GM03348 (cell line): ENCODE measurements at regions not wholly inside any gene's neighbourhood (a gene's known extent, or its start where the extent isn't known, plus 50 kb on each side); places are given as distances from the start of the nearest gene placed in this dataset.
"Not testable (repeated sequence)": the region's sequence is repeated elsewhere in the genome, so short reads cannot be mapped to it uniquely, and the experiment has no call there.

Experiments used
- DNase-seq: peaks from one replicate; pipeline ENCODE4 v3.0.0; 2012; ENCODE audit warnings: low spot score

DNA sequence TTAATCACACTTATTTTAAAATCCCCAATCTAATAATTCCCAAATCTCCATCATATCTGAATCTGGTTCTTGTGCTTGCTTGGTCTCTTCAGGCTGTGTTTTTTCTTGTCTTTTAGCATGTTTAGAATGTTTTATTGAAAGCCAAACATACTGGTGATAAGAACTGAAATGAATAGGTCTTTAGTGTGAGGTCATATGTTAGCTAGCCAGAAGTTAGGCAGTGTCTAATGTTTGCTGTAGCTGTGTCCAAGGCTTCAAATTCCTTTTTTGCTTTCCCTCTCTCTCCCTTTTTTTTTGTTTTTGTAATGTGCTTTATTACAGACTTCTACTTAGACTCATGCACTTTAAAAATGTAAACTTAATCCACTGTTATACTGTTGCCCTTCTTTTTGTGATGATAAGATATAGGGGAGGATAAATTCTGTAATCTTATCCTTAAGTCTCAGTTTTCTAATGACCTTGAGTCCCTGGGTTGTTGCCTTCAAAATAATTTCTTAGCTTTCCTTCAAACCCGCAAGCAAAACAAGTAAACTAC is 725.1 kb downstream of the BRINP3 start:
- DNase-seq = no peak

DNA sequence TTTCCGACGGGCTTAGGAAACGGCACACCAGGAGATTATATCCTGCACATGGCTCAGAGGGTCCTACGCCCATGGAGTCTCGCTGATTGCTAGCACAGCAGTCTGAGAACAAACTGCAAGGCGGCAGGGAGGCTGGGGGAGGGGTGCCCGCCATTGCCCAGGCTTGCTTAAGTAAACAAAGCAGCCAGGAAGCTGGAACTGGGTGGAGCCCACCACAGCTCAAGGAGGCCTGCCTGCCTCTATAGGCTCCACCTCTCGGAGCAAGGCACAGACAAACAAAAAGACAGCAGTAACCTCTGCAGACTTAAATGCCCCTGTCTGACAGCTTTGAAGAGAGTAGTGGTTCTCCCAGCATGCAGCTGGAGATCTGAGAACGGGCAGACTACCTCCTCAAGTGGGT is 722.6 kb downstream of the BRINP3 start:
- DNase-seq = not testable (repeated sequence)

DNA sequence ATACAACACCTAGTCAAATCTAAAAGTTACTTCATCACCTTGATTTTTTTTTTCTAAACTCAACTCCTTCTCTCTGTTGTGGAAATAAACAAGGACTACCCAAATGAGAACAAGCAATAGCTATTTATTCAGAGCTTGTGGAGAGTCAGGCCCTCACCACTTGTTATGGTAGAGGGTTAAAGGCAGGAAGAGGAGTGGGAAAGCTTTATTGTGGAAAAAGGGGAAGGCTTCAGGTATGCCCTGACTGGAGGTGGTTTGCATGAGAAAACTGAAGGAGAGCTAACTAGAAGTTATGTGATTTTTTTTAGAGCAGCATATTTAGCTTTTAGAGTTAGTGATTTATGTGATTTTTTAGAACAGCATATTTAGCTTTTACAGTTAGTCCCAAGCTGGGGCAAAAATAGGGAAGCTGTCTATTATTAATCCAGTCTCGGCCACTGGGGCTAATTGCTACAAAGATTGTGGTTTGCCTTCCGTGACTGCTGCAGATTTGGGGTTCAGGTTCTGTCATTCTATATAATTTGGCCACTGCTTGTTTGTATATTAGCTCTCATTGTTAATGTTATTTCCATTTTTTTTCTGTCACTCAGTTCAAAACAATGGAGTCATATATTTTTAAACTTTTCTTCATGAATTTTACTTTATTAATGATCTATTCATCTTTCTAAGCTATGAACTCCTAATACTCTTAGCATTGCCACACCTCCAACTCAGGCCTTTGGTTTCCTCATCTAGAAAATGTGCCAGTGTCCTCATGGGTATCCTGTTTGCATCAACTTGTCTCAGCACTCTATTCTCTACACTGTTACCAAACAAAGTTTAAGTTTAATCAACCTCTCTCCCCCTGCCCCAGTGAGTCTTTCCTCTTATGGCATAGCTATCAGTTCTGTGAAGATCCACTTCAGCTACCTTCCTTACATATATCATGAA is 713.0 kb downstream of the BRINP3 start:
- DNase-seq = no peak

DNA sequence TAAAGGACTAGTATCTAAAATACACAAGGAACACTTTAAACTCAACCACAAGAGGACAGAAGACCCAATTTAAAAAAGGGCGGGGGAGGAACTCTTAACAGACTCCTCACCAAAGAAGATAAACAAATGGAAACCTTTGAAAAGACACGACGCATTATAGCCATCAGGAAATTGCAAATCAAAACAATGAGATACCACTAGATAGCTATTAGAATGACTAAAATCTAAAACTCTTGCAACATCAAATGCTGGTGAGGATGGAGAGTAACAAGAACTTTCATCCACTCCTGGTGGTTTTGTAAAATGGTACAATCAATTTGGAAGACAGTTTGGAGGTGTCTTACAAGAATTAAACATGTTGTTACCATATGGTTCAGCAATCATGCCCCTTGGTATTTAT is 708.2 kb downstream of the BRINP3 start:
- DNase-seq = no peak

DNA sequence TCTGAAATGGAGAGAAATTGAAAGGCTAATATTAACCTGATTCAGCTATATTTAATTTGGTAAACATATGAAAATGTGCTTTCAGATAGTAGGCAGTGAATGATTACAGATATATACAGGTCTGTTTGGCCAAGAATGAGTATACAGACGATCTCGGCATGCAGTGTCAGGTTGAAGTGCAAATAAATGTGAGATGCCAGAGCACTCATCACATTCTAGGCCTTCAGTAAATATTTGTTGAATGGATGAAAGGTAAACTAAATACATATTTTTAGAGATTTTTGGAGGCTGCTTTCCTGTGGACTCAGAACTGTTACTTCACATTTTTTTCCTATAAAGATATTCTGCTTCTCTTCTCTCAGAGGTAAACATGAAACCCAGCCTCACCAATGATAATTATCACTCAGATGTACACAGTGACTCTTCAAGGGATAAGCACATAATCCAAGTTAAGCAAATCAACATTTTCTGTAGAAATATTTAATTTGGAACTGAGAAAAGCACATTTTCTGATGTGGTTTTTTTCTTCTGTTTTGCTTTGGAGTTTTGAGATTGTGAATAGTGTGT is 702.9 kb downstream of the BRINP3 start:
- DNase-seq = no peak

DNA sequence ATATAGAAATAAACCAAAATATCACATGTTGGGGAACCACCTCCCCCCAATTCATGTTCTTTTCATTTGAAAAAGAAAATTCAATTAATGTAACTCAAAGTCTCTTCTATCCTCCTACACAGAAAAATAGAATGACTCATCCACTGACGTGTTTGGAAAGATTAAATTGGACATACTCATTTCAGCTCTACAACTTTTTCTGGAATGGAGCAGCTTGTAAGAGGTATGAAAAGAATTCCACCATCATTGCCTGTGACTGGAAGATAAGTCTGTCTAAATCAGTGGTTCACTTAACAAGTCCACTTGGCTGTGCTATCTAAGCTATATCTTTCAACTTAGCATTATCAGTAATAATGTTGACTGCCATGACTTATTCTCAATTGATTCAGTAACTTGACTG is 702.3 kb downstream of the BRINP3 start:
- no peak for DNase-seq

DNA sequence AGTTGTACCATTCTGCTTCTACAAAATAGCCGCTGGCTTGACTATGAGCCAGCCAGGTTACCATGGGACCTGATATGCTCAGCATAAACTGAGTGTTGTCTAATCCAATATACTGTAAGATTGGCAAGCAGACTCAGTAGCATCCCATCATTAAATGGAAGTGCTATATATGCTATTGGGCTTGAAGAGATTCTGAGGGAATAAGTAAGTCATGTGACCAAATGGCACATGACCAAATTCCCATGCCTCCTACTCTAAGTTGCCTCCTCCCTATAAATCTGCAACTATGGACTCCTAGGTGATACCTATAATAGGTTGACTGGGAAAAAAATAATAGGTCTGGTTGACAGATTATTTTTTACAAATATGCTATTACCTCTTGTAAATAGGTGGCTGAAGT is 698.6 kb downstream of the BRINP3 start:
- DNase-seq = no peak

DNA sequence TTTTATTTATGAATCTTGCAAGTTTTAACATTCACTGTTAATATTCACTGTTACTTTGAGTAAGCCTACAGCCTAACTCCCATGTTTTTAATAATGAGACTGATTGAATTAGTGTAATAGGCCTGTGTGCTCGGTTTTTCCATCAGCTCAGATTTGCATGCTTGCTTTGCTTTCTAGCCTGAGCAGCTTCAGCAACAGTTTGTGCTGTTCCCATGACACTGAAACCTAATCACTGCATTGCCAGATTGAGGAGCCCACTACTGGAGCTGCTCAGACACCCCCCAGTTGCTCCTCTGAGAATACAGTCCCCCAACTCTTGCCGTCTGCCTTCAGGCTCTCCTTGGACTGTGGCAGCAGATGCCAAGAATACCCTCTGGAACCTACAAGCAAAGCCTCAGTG is 695.4 kb downstream of the BRINP3 start:
- DNase-seq = no peak

DNA sequence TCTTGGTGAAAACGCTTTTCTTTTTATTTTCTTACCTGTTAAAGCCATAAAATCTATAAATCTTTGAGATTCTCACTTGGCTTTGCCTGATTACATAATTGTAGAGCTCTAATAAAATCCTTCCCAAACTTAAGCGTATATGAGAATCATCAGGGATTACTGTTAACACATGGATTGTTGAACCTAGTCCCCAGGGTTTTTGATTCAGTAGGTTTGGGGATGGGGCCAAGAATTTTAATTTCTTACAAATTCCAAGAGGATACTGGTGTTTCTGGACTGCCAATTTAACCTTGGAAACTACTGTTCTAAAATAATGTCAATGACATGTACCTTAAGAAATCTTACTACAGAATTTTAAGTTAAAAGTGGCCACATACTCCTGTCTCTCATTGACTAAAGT is 694.2 kb downstream of the BRINP3 start:
- no peak for DNase-seq

DNA sequence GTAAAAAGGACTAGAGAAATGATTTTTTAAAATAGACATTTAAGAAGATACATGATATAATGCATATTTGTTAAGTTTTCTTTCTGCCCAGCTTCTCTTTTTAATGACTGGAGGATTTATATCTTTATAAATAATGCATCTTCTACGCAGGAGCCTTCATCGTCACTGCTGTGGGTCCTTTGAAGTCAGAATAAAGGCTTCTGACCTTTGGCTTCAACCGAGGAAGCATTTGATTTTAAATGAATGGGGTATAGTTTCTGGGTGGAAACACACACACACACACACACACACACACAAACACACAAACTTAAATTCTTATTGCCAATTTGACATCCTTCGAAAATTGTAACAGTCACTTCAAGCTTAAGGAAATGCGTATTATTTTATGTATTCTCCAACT is 690.9 kb downstream of the BRINP3 start:
- no peak for DNase-seq

DNA sequence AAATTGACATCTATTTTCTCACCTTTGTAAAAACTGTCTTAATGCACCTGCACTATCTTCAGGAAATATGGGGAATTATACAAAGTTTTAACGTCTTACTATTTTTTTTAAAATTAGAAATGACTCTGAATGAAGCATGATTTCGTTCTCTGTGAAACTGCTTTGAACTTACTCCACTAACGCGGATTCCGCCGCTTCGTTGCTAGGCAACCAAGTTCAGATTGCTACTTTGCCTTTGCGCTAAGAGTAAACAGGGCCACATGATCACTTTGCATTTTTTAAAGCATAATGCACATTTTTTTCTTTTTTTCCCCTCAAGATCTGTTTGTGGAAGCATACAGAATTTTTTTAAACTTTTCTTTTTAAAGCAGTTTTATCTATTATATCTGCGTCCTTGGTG is 690.5 kb downstream of the BRINP3 start:
- DNase-seq = no peak

DNA sequence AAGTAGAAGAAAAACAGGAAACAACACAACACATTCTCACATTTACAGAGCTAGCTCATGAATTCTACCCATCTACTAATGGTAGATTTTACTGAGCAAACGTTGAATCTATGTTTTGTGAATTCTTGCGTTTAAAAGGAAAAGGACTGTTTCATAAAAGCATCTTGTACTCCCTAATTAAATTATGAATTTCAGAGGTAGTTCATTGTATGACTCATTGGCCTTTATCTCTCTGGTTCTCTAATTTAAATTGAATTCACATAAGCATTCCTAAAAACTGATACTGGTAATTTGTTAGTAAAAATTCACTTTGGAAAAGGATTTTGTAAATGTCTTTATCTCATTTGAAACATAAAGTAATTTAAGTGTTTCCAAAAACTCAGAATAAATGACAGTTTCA is 687.3 kb downstream of the BRINP3 start:
- no peak for DNase-seq

DNA sequence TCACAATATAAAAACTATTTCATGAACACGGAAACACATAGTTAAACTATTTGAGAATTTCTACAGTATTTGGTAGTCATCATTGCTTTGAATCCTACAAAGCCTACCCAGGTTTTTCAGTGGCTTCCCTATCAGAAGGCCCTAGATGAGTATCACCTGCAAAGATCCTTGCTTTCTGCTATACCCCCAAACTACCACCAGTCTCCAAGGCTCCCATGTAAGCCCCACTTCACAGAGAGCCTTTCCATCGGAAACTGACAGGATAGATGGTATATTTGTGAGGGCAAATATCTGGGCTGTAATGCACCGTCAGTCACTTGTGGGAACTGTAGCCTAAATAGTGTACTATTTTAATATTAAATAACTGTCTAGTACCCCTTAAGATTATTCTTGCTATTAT is 674.3 kb downstream of the BRINP3 start:
- DNase-seq = no peak

DNA sequence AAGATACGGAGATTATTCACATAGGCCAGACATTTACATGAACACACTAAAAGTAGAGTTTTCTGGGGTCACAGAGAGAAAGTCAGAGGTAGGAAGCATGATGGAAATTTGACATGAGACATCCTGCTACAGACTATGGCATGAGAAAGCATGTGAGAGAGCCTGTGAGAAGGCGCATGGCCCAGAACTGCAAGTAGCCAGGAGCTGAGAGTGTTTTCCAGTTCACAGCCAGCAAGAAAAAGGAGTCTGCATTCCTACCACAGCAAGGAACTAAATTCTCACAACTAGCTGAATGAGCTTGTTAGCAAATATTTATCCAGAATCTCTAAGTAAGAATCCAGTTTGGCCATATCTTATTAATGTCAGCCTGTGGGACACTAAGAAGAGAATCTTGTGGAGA is 673.3 kb downstream of the BRINP3 start:
- DNase-seq = no peak

DNA sequence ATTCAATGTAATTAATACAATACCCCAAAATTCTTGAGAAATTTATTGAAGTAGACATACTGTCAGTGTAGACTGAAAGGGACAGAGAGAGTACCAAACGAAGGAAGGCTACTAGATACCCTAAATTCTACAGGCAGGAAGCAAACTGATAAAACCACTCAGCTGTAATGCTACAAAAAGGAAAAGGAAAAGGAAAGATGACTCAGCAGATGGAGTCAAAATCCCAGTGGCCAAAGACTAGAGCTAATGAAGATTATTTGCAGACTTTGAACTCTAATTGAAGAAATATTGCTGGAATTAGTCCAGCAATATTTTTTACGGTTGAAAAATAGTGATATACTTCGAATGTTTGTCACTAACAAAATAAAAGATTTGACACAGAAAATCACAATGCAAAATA is 671.9 kb downstream of the BRINP3 start:
- DNase-seq = no peak

DNA sequence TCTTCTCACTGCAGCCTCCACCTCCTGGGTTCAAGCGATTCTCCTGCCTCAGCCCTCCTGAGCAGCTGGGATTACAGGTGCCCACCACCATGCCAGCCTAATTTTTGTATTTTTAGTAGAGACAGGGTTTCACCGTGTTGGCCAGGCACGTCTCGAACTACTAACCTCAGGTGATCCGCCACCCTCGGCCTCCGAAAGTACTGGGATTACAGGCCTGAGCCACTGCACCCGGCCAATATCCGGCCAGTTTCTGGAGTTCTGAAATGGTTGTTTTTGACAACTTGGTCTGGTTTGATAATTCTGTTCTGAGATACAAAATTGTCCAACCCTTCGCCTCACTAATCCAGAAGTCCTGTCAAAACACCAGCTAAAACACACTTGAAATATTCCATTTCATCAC is 667.0 kb downstream of the BRINP3 start:
- not testable (repeated sequence) for DNase-seq

DNA sequence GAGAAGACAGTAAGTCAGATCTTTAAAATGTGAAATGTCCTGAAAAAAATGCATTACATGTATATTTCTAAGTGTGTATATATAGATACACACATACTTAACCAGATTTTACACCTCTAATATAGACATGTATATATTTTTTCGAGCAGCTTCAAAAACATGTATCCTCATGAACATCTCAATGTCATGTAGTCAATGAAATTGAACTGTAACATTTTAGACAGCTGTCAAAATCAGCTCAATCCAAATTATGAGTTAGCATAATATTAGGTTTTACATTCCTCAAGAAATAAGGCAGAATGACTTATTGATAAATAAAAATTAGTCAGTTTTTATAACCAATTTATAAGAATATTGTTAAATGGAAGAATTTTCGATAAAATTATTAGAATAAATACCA is 665.7 kb downstream of the BRINP3 start:
- DNase-seq = no peak

DNA sequence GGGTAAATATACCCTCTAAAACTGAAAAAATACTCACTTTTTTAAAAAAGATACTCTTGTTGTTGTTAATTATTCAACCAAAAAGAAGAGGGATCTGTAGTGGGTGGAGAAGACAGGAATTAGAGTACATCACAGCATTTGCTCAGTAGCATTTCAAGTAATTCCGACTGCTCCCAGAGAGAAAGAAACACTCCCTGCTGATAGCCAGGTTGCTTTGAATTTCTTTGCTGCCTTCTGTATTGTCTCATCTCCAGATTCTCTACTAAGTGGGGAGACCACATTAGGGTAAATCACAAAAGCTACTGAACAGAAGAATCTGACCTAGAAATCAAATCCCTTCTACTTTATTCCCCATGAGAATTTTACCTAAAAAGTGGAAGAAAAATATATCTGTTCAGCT is 661.1 kb downstream of the BRINP3 start:
- DNase-seq = no peak

DNA sequence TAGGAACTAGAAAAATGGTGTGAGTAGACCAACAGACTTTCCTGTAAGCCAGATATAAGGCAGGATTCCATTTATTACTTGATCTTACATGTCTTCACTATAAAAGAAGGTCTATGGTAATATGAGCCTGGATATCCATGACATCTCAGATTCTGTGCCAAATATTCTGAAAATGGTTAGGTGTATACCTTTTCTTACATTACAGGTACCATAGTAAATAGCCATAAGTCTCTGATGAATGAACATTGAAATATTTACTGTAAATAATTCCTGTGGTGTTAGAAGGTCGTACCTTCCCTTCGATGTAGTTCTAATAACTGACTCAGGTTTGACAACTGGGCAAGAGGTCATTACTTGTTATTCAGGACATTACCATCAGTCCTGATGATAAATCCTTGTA is 657.9 kb downstream of the BRINP3 start:
- no peak for DNase-seq

DNA sequence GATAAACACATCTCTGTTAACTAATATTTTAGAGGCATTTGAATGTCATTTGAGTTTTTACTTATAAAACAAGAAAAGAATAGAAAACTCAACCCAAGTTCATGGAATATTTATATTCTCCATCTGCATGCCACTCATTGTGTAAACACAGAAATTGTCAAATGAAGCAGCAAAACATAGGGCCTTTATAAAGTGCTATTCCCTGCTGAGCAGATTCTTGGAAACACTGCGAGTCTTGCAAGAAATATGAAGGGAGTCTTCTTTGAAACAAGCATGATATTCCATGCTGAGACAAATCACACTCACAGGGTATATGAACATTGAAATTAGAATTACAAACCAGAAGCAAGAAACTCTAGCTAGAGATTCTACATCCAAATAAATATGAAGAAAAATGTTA is 655.8 kb downstream of the BRINP3 start:
- DNase-seq = no peak

DNA sequence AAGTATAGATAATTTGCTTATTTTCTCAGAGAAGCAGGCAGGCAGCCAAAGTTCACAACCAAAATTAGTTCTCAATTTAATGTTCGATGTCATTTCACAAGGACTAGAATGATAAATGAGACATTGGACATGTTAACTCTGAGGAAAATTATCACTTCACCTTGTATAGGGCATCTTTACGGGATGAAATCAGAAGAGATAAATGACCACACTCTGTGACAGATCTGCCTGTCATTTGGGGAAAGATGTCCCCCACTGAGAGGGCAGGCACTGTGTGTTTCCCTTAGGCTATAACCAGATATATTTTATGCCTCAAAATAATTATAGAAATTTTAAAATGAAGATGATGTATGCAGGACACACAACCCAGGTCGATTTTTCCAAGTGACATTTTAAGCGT is 642.9 kb downstream of the BRINP3 start:
- DNase-seq = no peak

DNA sequence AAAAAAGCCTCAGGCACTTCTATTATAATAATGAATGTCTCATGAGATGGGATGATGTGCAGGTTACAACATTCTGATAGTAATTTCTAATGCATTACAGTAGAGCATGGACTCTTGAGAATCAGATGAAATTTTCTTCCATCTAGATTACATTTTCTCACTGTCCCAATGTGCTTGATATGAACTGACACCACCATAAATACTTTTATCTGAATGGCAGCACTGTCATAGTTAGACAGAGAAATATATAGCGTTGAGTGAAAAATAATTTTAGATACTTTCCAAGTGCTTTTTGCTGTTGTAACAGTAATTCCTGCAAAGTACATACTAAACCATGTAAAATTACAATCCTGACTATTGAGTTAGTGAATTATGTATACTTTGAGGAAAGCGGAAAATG is 630.1 kb downstream of the BRINP3 start:
- DNase-seq = no peak

DNA sequence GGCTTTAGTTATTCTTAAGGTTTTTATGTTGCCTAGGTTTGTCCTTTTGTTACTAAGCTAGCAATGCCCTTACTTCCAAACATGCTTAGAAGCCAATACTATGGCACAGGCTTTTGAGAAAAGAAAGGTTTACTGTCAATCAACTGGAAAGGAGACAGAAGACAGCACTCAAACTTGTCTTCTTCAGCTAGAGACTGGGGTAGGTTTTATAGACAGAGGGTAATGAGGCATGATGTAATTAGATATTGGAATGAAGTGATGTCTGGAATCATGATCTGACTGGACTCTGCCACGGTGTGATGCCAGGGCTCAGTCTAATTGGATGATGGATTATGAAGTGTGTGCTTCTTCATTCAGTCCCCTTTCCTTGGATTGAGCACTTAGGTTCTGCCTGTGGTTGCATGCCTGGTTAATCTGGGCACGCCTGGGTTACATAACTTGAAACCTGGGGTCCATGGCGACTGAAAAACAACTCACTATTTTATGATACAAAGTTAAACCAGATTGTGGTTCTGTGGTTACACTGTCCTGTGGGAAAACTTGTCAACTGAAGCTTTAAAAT is 625.8 kb downstream of the BRINP3 start:
- no peak for DNase-seq
